PFSK-1 (cell line): ENCODE measurements at regions not wholly inside any gene's neighbourhood (a gene's known extent, or its start where the extent isn't known, plus 50 kb on each side); places are given as distances from the start of the nearest gene placed in this dataset.

Experiments used
- FOXP2 ChIP-seq: optimal IDR thresholded peaks from 2 replicates; pipeline ENCODE3; 2011; ENCODE audit warnings: borderline replicate concordance, control low read depth, inconsistent platforms; ENCODE audit not compliant: insufficient read depth; ENCODE audit errors: extremely low read length, extremely low read depth
- POLR2AphosphoS5 ChIP-seq: IDR thresholded peaks from 2 replicates; pipeline ENCODE4 v1.6.1; 2012; ENCODE audit warnings: low read depth, mild to moderate bottlenecking, control low read depth, low read length, moderate library complexity
- REST ChIP-seq, 2 experiments: IDR thresholded peaks; 2 replicates each; pipeline versions ENCODE4 v1.6.1 to v1.8.0; 2011 to 2012; ENCODE audit warnings: low read depth in 2 of 2, low read length in 2 of 2, control low read depth in 1 of 2, inconsistent platforms in 1 of 2, mild to moderate bottlenecking in 1 of 2, moderate library complexity in 1 of 2; ENCODE audit not compliant: insufficient read depth in 1 of 2
- SIN3A ChIP-seq: IDR thresholded peaks from 2 replicates; pipeline ENCODE4 v1.6.1; 2012; ENCODE audit warnings: mild to moderate bottlenecking, low read length, moderate library complexity, borderline replicate concordance; ENCODE audit not compliant: insufficient read depth
- TAF1 ChIP-seq: IDR thresholded peaks from 2 replicates; pipeline ENCODE4 v1.6.1; 2012; ENCODE audit warnings: low read length, control low read depth, borderline replicate concordance; ENCODE audit not compliant: insufficient read depth

GRCh38 chr4:35494955-35495354, 749.4 kb downstream of the ARAP2 start:
- no peak for TF ChIP-seq SIN3A
- no peak for TF ChIP-seq REST (IDR thresholded peaks at IDR 0.05; ENCODE audit: insufficient read depth in 1 of 2, low read depth in 2 of 2, low read length in 2 of 2)
- no peak for TF ChIP-seq TAF1
- no peak for TF ChIP-seq POLR2AphosphoS5
- no peak for TF ChIP-seq FOXP2

GRCh38 chr4:35500812-35501211, 743.5 kb downstream of the ARAP2 start:
- no peak for TF ChIP-seq SIN3A
- no peak for TF ChIP-seq REST (IDR thresholded peaks at IDR 0.05; ENCODE audit: insufficient read depth in 1 of 2, low read depth in 2 of 2, low read length in 2 of 2)
- TF ChIP-seq FOXP2, result no peak
- TF ChIP-seq TAF1, result no peak
- TF ChIP-seq POLR2AphosphoS5, result no peak

- TF ChIP-seq SIN3A (no peak), POLR2AphosphoS5 (no peak), TAF1 (no peak), REST (IDR thresholded peaks at IDR 0.05; ENCODE audit: insufficient read depth in 1 of 2, low read depth in 2 of 2, low read length in 2 of 2) (no peak), FOXP2 (no peak)
Observed at GRCh38 chr4:35503435-35503834, 740.9 kb downstream of the ARAP2 start.

GRCh38 chr4:35506161-35506560, 738.2 kb downstream of the ARAP2 start:
- no peak for TF ChIP-seq POLR2AphosphoS5
- TF ChIP-seq FOXP2, result no peak
- TF ChIP-seq REST (IDR thresholded peaks at IDR 0.05; ENCODE audit: insufficient read depth in 1 of 2, low read depth in 2 of 2, low read length in 2 of 2), result no peak
- no peak for TF ChIP-seq TAF1
- TF ChIP-seq SIN3A, result no peak

- TF ChIP-seq REST (IDR thresholded peaks at IDR 0.05; ENCODE audit: insufficient read depth in 1 of 2, low read depth in 2 of 2, low read length in 2 of 2) (no peak), FOXP2 (no peak), TAF1 (no peak)
Observed at GRCh38 chr4:35511851-35512250, 732.5 kb downstream of the ARAP2 start.
